Liver (tissue), 2 donors: ENCODE measurements at regions not wholly inside any gene's neighbourhood (a gene's known extent, or its start where the extent isn't known, plus 50 kb on each side); places are given as distances from the start of the nearest gene placed in this dataset.

Source experiments
- TF ChIP-seq, protein P1 (sequence below): fragments of 150-350 bp; IDR thresholded peaks from 2 replicates; pipeline ENCODE4 v1.5.1; 2017; ENCODE audit warnings: improper control_type of control experiment, low read depth, low read length; ENCODE audit not compliant: missing input control
- TF ChIP-seq, protein P2 (sequence below): IDR thresholded peaks from 2 replicates; pipeline ENCODE4 v1.6.1; 2016; ENCODE audit warnings: antibody characterized with exemption
- donor health status: healthy.

DNA sequence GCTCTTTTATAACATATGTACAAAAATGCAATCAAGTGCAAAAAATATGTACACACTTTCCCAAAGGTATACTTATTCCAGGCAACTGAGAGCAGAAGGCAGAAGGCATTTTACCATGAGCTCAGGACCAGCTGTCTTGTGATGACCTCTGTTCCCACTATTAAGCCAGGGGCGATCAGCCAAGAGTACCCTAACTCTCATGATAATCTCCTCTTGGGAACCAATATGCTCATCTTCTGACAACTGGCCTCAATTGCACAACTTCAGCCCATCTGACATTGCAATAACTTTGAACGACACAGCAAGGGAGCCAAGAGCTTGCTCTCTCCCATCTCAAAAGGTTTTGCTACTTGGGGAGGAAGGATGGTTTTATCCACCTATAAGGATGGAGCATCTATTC lies 471.9 kb downstream of the HS3ST3B1 start:
- TF ChIP-seq, protein P1, sequence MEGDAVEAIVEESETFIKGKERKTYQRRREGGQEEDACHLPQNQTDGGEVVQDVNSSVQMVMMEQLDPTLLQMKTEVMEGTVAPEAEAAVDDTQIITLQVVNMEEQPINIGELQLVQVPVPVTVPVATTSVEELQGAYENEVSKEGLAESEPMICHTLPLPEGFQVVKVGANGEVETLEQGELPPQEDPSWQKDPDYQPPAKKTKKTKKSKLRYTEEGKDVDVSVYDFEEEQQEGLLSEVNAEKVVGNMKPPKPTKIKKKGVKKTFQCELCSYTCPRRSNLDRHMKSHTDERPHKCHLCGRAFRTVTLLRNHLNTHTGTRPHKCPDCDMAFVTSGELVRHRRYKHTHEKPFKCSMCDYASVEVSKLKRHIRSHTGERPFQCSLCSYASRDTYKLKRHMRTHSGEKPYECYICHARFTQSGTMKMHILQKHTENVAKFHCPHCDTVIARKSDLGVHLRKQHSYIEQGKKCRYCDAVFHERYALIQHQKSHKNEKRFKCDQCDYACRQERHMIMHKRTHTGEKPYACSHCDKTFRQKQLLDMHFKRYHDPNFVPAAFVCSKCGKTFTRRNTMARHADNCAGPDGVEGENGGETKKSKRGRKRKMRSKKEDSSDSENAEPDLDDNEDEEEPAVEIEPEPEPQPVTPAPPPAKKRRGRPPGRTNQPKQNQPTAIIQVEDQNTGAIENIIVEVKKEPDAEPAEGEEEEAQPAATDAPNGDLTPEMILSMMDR = no peak
- TF ChIP-seq, protein P2, sequence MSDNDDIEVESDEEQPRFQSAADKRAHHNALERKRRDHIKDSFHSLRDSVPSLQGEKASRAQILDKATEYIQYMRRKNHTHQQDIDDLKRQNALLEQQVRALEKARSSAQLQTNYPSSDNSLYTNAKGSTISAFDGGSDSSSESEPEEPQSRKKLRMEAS = no peak
